GM12878 (cell line): ENCODE measurements at regions not wholly inside any gene's neighbourhood (a gene's known extent, or its start where the extent isn't known, plus 50 kb on each side); places are given as distances from the start of the nearest gene placed in this dataset.

Experiments used
- ATAC-seq: fragments of 200-7000 bp; cut with Tn5 transposase; 3 replicates; pipeline ENCODE4 v1.9.1; 2020; ENCODE audit warnings: mild to moderate bottlenecking, moderate library complexity
- BruUV-seq: library from RNA; stranded (reverse); fragments of 400-500 nt; replicated peaks from 2 replicates; lab custom pipeline; 2021; lab: Mats Ljungman, UMichigan
- CTCF ChIA-PET: fragments of 300-600 bp; sonication (Branson Sonifier 250); formaldehyde crosslinking; extraction: SDS; loops from one replicate; lab custom pipeline; 2021; ENCODE audit warnings: inconsistent platforms; lab: Yijun Ruan, JAX
- POLR2A ChIA-PET: fragments of 350-600 bp; formaldehyde crosslinking; extraction: SDS; loops from one replicate; lab custom pipeline; 2021; ENCODE audit warnings: inconsistent platforms; lab: Charles Lee
- RAD21 ChIA-PET: fragments of 300-600 bp; sonication (Branson Sonifier 250); formaldehyde crosslinking; loops from one replicate; lab custom pipeline; 2023; ENCODE audit warnings: antibody characterized with exemption; ENCODE audit not compliant: unreplicated experiment; lab: Charles Lee
- SMC1A ChIA-PET: fragments of 300-600 bp; sonication (Branson Sonifier 250); formaldehyde crosslinking; loops from one replicate; lab custom pipeline; 2023; ENCODE audit not compliant: unreplicated experiment, uncharacterized antibody; lab: Charles Lee
- DNase-seq: peaks from one replicate; pipeline ENCODE4 v3.0.0-alpha.2; 2011; ENCODE audit warnings: low read depth, low spot score
- FAIRE-seq: peaks from 3 replicates; lab custom pipeline; 2011; peaks lifted over from hg19 to GRCh38; lab: Jason Lieb, UNC
- H2AFZ ChIP-seq: 2 replicates; pipeline ENCODE4 v1.6.0; 2011; ENCODE audit warnings: low read depth, low read length, control low read depth; ENCODE audit not compliant: control insufficient read depth
- H3K27ac ChIP-seq: 2 replicates; pipeline ENCODE4 v1.5.1; 2011; ENCODE audit warnings: control low read depth; ENCODE audit not compliant: control insufficient read depth, insufficient read depth
- H3K27me3 ChIP-seq, 2 experiments: replicated peaks in 1 of 2; 2 replicates each; pipeline versions ENCODE4 v1.6.0 to v1.6.1; 2011; ENCODE audit warnings: low read length in 1 of 2; ENCODE audit not compliant: control insufficient read depth in 2 of 2, insufficient read depth in 2 of 2
- H3K36me3 ChIP-seq, 2 experiments: 2 replicates each; pipeline ENCODE4 v1.5.1; 2011; ENCODE audit warnings: low read length in 1 of 2; ENCODE audit not compliant: control insufficient read depth in 2 of 2, insufficient read depth in 2 of 2
- H3K4me1 ChIP-seq: 2 replicates; pipeline ENCODE4 v1.6.1; 2011; ENCODE audit warnings: mild to moderate bottlenecking, low read length, moderate library complexity, mixed read lengths; ENCODE audit not compliant: control insufficient read depth, insufficient read depth
- H3K4me2 ChIP-seq: 2 replicates; pipeline ENCODE4 v1.6.0; 2011; ENCODE audit warnings: control low read depth; ENCODE audit not compliant: control insufficient read depth, insufficient read depth
- H3K4me3 ChIP-seq: fragments of 200-600 bp; sonication (generic); 2 replicates; pipeline ENCODE4 v1.5.1; 2016
- H3K79me2 ChIP-seq: 2 replicates; pipeline ENCODE4 v1.6.0; 2011; ENCODE audit warnings: low read length; ENCODE audit not compliant: control insufficient read depth, insufficient read depth
- H3K9ac ChIP-seq: 2 replicates; pipeline ENCODE4 v1.8.0; 2011; ENCODE audit warnings: low read length, control low read depth, mixed read lengths; ENCODE audit not compliant: control insufficient read depth, insufficient read depth
- H3K9me3 ChIP-seq: replicated peaks from 3 replicates; pipeline ENCODE4 v1.5.1; 2011; ENCODE audit warnings: mild to moderate bottlenecking, low read length; ENCODE audit not compliant: control insufficient read depth, insufficient read depth
- H4K20me1 ChIP-seq: 2 replicates; pipeline ENCODE4 v1.6.0; 2011; ENCODE audit not compliant: control insufficient read depth, insufficient read depth
- BHLHE40 ChIP-seq, 2 experiments: fragments of 450-650 bp in 1 of 2; IDR thresholded peaks; 2 replicates each; pipeline ENCODE4 v1.6.1; 2011 to 2017; ENCODE audit warnings: low read depth in 2 of 2, borderline replicate concordance in 1 of 2, improper control_type of control experiment in 1 of 2, low read length in 1 of 2, mild to moderate bottlenecking in 1 of 2
- ESRRA ChIP-seq: IDR thresholded peaks from 2 replicates; pipeline ENCODE4 v1.6.1; 2012; ENCODE audit warnings: mild to moderate bottlenecking, low read length, improper control_type of control experiment
- POLR2AphosphoS5 ChIP-seq: IDR thresholded peaks from 2 replicates; pipeline ENCODE4 v1.6.1; 2011; ENCODE audit warnings: mild to moderate bottlenecking, low read length, inconsistent platforms
- POU2F2 ChIP-seq: IDR thresholded peaks from 3 replicates; pipeline ENCODE4 v1.6.1; 2011; ENCODE audit warnings: low read depth, mild to moderate bottlenecking, low read length, borderline replicate concordance
- ZNF207 ChIP-seq: fragments of 450-650 bp; IDR thresholded peaks from 2 replicates; pipeline ENCODE4 v1.6.1; 2014; ENCODE audit warnings: antibody characterized with exemption, mild to moderate bottlenecking, borderline replicate concordance
- ZNF24 ChIP-seq: fragments of 450-650 bp; IDR thresholded peaks from 2 replicates; pipeline ENCODE4 v1.6.1; 2017; ENCODE audit warnings: antibody characterized with exemption, mild to moderate bottlenecking
- WGBS: methylation state at CpG from one replicate; pipeline ENCODE4 v1.1.6; 2016; ENCODE audit warnings: low lambda C conversion rate; ENCODE audit not compliant: insufficient replicate concordance, insufficient coverage; ENCODE audit errors: missing lambda C conversion rate; 5-methylcytosine and 5-hydroxymethylcytosine counted together
- in situ Hi-C: fragments of 300-500 bp; cut with MboI; formaldehyde crosslinking; loops from 9 replicates; pipeline ENCODE4 v1.14.3; 2018; ENCODE audit warnings: mixed read lengths
- intact Hi-C: fragments of 100-400 bp; cut with micrococcal nuclease; formaldehyde crosslinking; loops from one replicate; pipeline ENCODE4 v1.14.2; 2022; ENCODE audit not compliant: unreplicated experiment
- TF ChIP-seq, protein P1 (sequence below): IDR thresholded peaks from 2 replicates; pipeline ENCODE4 v1.6.1; 2012; ENCODE audit warnings: improper control_type of control experiment, low read depth, low read length; ENCODE audit not compliant: insufficient replicate concordance

DNA sequence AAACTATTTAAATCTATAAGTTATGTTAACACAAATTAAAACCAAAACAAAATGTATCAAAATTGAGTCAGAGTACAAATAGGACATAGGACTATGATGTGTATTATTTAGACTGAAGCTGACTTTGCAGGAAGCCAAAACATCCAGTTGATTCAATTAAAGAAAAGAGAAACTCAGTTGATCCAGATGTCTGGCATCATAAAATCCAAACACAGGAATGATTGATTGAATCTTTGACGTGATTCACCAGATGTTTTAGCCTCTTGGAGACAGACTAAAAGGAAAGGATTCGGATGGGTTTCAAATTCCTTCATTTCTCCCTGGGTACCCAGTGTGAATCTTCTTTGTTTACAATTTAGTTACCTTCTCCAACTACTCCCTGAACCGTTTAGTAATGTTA, 272.9 kb downstream of the IRS1 start:
- RAD21 ChIA-PET, result no interaction called here
- no TSS peak for BruUV-seq
- Histone ChIP-seq H3K9me3 (no peaks in the 10 kb centered on the region), H3K4me1 (no peaks in the 10 kb centered on the region), H2AFZ (no peak overlapping the region)
- ATAC-seq, result no peak
- CTCF ChIA-PET, result no interaction called here
- TF ChIP-seq ZNF24, result no peak
- TF ChIP-seq ESRRA, result no peak
- TF ChIP-seq POU2F2, result no peak
- TF ChIP-seq, protein P1, sequence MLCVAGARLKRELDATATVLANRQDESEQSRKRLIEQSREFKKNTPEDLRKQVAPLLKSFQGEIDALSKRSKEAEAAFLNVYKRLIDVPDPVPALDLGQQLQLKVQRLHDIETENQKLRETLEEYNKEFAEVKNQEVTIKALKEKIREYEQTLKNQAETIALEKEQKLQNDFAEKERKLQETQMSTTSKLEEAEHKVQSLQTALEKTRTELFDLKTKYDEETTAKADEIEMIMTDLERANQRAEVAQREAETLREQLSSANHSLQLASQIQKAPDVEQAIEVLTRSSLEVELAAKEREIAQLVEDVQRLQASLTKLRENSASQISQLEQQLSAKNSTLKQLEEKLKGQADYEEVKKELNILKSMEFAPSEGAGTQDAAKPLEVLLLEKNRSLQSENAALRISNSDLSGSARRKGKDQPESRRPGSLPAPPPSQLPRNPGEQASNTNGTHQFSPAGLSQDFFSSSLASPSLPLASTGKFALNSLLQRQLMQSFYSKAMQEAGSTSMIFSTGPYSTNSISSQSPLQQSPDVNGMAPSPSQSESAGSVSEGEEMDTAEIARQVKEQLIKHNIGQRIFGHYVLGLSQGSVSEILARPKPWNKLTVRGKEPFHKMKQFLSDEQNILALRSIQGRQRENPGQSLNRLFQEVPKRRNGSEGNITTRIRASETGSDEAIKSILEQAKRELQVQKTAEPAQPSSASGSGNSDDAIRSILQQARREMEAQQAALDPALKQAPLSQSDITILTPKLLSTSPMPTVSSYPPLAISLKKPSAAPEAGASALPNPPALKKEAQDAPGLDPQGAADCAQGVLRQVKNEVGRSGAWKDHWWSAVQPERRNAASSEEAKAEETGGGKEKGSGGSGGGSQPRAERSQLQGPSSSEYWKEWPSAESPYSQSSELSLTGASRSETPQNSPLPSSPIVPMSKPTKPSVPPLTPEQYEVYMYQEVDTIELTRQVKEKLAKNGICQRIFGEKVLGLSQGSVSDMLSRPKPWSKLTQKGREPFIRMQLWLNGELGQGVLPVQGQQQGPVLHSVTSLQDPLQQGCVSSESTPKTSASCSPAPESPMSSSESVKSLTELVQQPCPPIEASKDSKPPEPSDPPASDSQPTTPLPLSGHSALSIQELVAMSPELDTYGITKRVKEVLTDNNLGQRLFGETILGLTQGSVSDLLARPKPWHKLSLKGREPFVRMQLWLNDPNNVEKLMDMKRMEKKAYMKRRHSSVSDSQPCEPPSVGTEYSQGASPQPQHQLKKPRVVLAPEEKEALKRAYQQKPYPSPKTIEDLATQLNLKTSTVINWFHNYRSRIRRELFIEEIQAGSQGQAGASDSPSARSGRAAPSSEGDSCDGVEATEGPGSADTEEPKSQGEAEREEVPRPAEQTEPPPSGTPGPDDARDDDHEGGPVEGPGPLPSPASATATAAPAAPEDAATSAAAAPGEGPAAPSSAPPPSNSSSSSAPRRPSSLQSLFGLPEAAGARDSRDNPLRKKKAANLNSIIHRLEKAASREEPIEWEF, result no peak
- TF ChIP-seq POLR2AphosphoS5, result no peak
- TF ChIP-seq BHLHE40 (IDR thresholded peaks at IDR 0.05; ENCODE audit: borderline replicate concordance in 1 of 2, low read depth in 2 of 2, low read length in 1 of 2), result no peak
- no peak for TF ChIP-seq ZNF207
- TF ChIP-seq, all 136 proteins: peak for 0
- 7% methylated on average over 3 of the region's 3 CpGs for WGBS
- no peaks in the 10 kb centered on the region for H3K27me3 ChIP-seq
- in situ Hi-C loops (no loop called here), intact Hi-C loops (no loop called here)
- FAIRE-seq (no peak), DNase-seq (no peak)
- no peak overlapping the region for H3K27ac ChIP-seq
- no peaks in the 10 kb centered on the region for H4K20me1 ChIP-seq
- H3K4me2 ChIP-seq, result no peak overlapping the region
- H3K36me3 ChIP-seq, result no peaks in the 10 kb centered on the region
- H3K4me3 ChIP-seq, result no peak overlapping the region
- SMC1A ChIA-PET, result no interaction called here
- H3K79me2 ChIP-seq, result no peaks in the 10 kb centered on the region
- no peak overlapping the region for H3K9ac ChIP-seq
- POLR2A ChIA-PET, result no interaction called here
